SH-SY5Y (cell line): ENCODE measurements at regions not wholly inside any gene's neighbourhood (a gene's known extent, or its start where the extent isn't known, plus 50 kb on each side); places are given as distances from the start of the nearest gene placed in this dataset.

Experiments
- GATA2 ChIP-seq: IDR thresholded peaks from 2 replicates; pipeline ENCODE4 v1.6.1; 2011; ENCODE audit warnings: mild to moderate bottlenecking, low read depth, low read length
- GATA3 ChIP-seq: IDR thresholded peaks from 2 replicates; pipeline ENCODE4 v1.6.1; 2011; ENCODE audit warnings: low read depth, mild to moderate bottlenecking, low read length, moderate library complexity

DNA sequence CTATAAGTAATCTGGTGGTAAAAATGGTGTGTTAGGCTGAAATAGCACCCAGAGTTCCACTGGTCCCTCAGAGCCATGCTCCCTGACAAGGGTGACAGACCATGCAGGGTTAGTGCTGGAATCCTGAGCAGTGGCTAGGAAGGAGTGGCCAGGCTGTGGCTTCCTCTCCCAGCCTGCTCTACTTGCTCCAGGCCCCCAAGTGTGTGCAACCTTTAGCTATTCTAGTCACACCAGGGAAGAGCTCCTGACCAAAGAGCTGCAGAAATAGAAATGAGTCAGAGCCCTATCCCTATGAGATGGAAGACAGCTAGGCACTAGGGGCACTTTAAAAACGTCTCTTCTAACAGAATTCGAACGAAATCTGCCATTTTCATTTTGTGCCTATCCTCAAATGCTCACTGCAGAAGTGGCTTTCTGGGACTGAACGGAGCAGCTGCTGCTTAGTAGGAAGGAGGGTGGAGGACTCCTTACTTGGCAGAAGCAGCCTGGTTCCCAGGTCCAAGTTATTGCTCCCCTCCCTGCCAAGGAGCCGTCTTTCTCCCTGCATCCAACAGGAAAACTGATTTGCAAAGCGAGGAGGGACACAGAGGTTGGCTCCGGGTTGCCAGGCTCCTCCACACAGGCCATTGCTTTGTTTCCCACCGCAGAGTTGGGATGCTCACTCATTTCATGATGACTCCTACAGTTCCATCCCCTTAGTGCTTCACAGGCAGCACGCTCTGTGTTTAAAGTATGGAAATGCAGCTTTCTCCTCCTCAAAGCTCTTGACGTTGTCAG is 754.5 kb downstream of the C6orf118 start:
- TF ChIP-seq GATA3 (no peak), GATA2 (no peak)
